ENCODE measurements at regions not wholly inside any gene's neighbourhood (a gene's known extent, or its start where the extent isn't known, plus 50 kb on each side); places are given as distances from the start of the nearest gene placed in this dataset.
"Not testable (repeated sequence)": the region's sequence is repeated elsewhere in the genome, so short reads cannot be mapped to it uniquely, and the experiment has no call there.

GRCh38 chr3:163821841-163822240 lies 1256.5 kb downstream of the SI start:
- no peak for DNase-seq (ENCODE audit: low spot score)

- no peak for DNase-seq (ENCODE audit: low spot score)
Measured at GRCh38 chr3:163817015-163817414, 1261.3 kb downstream of the SI start.

- DNase-seq (ENCODE audit: low spot score) = no peak
Measured at GRCh38 chr3:163813935-163814334, 1264.4 kb downstream of the SI start.

- no peak for DNase-seq (ENCODE audit: low spot score)
Measured at GRCh38 chr3:163812006-163812405, 1266.3 kb downstream of the SI start.

GRCh38 chr3:163809540-163809993 lies 1268.7 kb downstream of the SI start:
- no peak for DNase-seq (ENCODE audit: low spot score)

- no peak for DNase-seq (ENCODE audit: low spot score)
Measured at GRCh38 chr3:163786416-163786815, 1291.9 kb downstream of the SI start.

- DNase-seq (ENCODE audit: low spot score) = no peak
Measured at GRCh38 chr3:163785693-163786092, 1292.6 kb downstream of the SI start.

- DNase-seq (ENCODE audit: low spot score) = no peak
Measured at GRCh38 chr3:163779396-163780344, 1298.6 kb downstream of the SI start.

GRCh38 chr3:163776743-163777142 lies 1301.6 kb downstream of the SI start:
- no peak for DNase-seq (ENCODE audit: low spot score)

- DNase-seq (ENCODE audit: low spot score) = no peak
Measured at GRCh38 chr3:163773136-163773535, 1305.2 kb downstream of the SI start.

GRCh38 chr3:163768048-163768447 lies 1310.2 kb downstream of the SI start:
- DNase-seq (ENCODE audit: low spot score) = no peak

- no peak for DNase-seq (ENCODE audit: low spot score)
Measured at GRCh38 chr3:163766112-163766511, 1312.2 kb downstream of the SI start.

GRCh38 chr3:163753033-163753432 lies 1325.3 kb downstream of the SI start:
- DNase-seq (ENCODE audit: low spot score) = no peak

- no peak for DNase-seq (ENCODE audit: low spot score)
Measured at GRCh38 chr3:163745204-163745603, 1333.1 kb downstream of the SI start.

GRCh38 chr3:163735394-163735793 lies 1342.9 kb downstream of the SI start:
- DNase-seq (ENCODE audit: low spot score) = no peak

- no peak for DNase-seq (ENCODE audit: low spot score)
Measured at GRCh38 chr3:163730684-163731083, 1347.6 kb downstream of the SI start.

- DNase-seq (ENCODE audit: low spot score) = no peak
Measured at GRCh38 chr3:163726125-163726524, 1352.2 kb downstream of the SI start.

- DNase-seq (ENCODE audit: low spot score) = no peak
Measured at GRCh38 chr3:163722405-163722804, 1355.9 kb downstream of the SI start.

GRCh38 chr3:163721596-163721995 lies 1356.7 kb downstream of the SI start:
- DNase-seq (ENCODE audit: low spot score) = no peak

- no peak for DNase-seq (ENCODE audit: low spot score)
Measured at GRCh38 chr3:163717377-163717776, 1360.9 kb downstream of the SI start.

GRCh38 chr3:163708428-163708827 lies 1369.9 kb downstream of the SI start:
- no peak for DNase-seq (ENCODE audit: low spot score)

- DNase-seq (ENCODE audit: low spot score) = no peak
Measured at GRCh38 chr3:163707659-163708058, 1370.6 kb downstream of the SI start.

GRCh38 chr3:163698221-163698620 lies 1380.1 kb downstream of the SI start:
- not testable (repeated sequence) for DNase-seq (ENCODE audit: low spot score)
